Endothelial cell of umbilical vein (primary cell): ENCODE measurements at regions not wholly inside any gene's neighbourhood (a gene's known extent, or its start where the extent isn't known, plus 50 kb on each side); places are given as distances from the start of the nearest gene placed in this dataset.

Experiments used
- BruUV-seq: library from RNA; stranded (reverse); fragments of 400-500 nt; replicated peaks from 2 replicates; lab custom pipeline; 2021; lab: Mats Ljungman, UMichigan
- CTCF ChIA-PET: fragments of 300-600, 350-600 bp; sonication (Branson Sonifier 250); formaldehyde crosslinking; loops from one replicate; lab custom pipeline; 2021; ENCODE audit warnings: antibody characterized with exemption, inconsistent platforms; lab: Charles Lee
- POLR2A ChIA-PET: fragments of 300-600, 350-600 bp; sonication (Branson Sonifier 250); formaldehyde crosslinking; loops from one replicate; lab custom pipeline; 2021; ENCODE audit warnings: antibody characterized with exemption, inconsistent platforms; lab: Charles Lee
- DNase-seq: peaks from one replicate; pipeline ENCODE4 v3.0.0-alpha.2; 2011; ENCODE audit warnings: low read depth, low spot score
- FAIRE-seq: peaks from 2 replicates; lab custom pipeline; 2011; peaks lifted over from hg19 to GRCh38; lab: Jason Lieb, UNC
- H2AFZ ChIP-seq: 2 replicates; pipeline ENCODE4 v1.6.0; 2012; ENCODE audit warnings: low read depth, low read length, control low read depth, inconsistent platforms
- H3K27ac ChIP-seq: 2 replicates; pipeline ENCODE4 v1.5.1; 2011; ENCODE audit warnings: low read depth, mild to moderate bottlenecking, control low read depth, low read length, moderate library complexity; ENCODE audit not compliant: insufficient read depth
- H3K27me3 ChIP-seq, 2 experiments: 2 replicates each; pipeline versions ENCODE4 v1.6.0 to v1.6.1; 2011; ENCODE audit warnings: low read length in 2 of 2, mixed read lengths in 1 of 2; ENCODE audit not compliant: control insufficient read depth in 2 of 2, insufficient read depth in 2 of 2
- H3K36me3 ChIP-seq, 2 experiments: 2 replicates in 1 of 2; 3 replicates in 1 of 2; pipeline ENCODE4 v1.5.1; 2011; ENCODE audit warnings: low read length in 2 of 2, mild to moderate bottlenecking in 1 of 2, moderate library complexity in 1 of 2; ENCODE audit not compliant: control insufficient read depth in 2 of 2, insufficient read depth in 2 of 2; ENCODE audit errors: extremely low read depth in 1 of 2
- H3K4me1 ChIP-seq: 3 replicates; pipeline ENCODE4 v1.5.1; 2011; ENCODE audit warnings: mild to moderate bottlenecking, low read length; ENCODE audit not compliant: control insufficient read depth, insufficient read depth; ENCODE audit errors: extremely low read depth
- H3K4me2 ChIP-seq: 2 replicates; pipeline ENCODE4 v1.6.1; 2011; ENCODE audit warnings: low read length, control low read depth, mixed read lengths; ENCODE audit not compliant: insufficient read depth
- H3K4me3 ChIP-seq, 3 experiments: fragments of 200-600 bp in 1 of 3; sonication (generic), shearing (Covaris generic) in 1 of 3; replicated peaks in 1 of 3; 2 replicates each; pipeline ENCODE4 v1.5.1; 2011 to 2016; ENCODE audit warnings: control low read depth in 3 of 3, low read length in 3 of 3, mild to moderate bottlenecking in 2 of 3, inconsistent platforms in 1 of 3, low read depth in 1 of 3, moderate library complexity in 1 of 3; ENCODE audit not compliant: insufficient read depth in 1 of 3
- H3K79me2 ChIP-seq: 2 replicates; pipeline ENCODE4 v1.6.0; 2012; ENCODE audit warnings: low read length, inconsistent platforms; ENCODE audit not compliant: control insufficient read depth, insufficient read depth
- H3K9ac ChIP-seq: replicated peaks from 2 replicates; pipeline ENCODE3; 2011; ENCODE audit warnings: low read length, control low read depth; ENCODE audit not compliant: insufficient read depth; ENCODE audit errors: extremely low read depth
- H3K9me1 ChIP-seq: replicated peaks from 3 replicates; pipeline ENCODE4 v1.6.0; 2011; ENCODE audit warnings: mild to moderate bottlenecking, low read length; ENCODE audit not compliant: control insufficient read depth, insufficient read depth; ENCODE audit errors: extremely low read depth
- H3K9me3 ChIP-seq: replicated peaks from 2 replicates; pipeline ENCODE4 v1.5.1; 2012; ENCODE audit warnings: low read length, inconsistent platforms; ENCODE audit not compliant: control insufficient read depth, insufficient read depth
- H4K20me1 ChIP-seq: replicated peaks from 2 replicates; pipeline ENCODE3; 2011; ENCODE audit warnings: mild to moderate bottlenecking, low read length; ENCODE audit not compliant: control insufficient read depth, insufficient read depth; ENCODE audit errors: extremely low read depth
- EZH2 ChIP-seq: IDR thresholded peaks from 2 replicates; pipeline ENCODE4 v1.6.1; 2012; ENCODE audit warnings: borderline replicate concordance, low read depth, mild to moderate bottlenecking, moderate library complexity, low read length, inconsistent platforms; ENCODE audit not compliant: severe bottlenecking
- FOS ChIP-seq: IDR thresholded peaks from 2 replicates; pipeline ENCODE4 v1.6.1; 2011; ENCODE audit warnings: mild to moderate bottlenecking, low read length, moderate library complexity, borderline replicate concordance; ENCODE audit not compliant: insufficient read depth
- GATA2 ChIP-seq: IDR thresholded peaks from 2 replicates; pipeline ENCODE4 v1.7.0; 2011; ENCODE audit warnings: low read depth, mild to moderate bottlenecking, moderate library complexity, mixed read lengths, low read length; ENCODE audit not compliant: insufficient read length, insufficient read depth
- JUN ChIP-seq: IDR thresholded peaks from 2 replicates; pipeline ENCODE4 v1.6.1; 2011; ENCODE audit warnings: borderline replicate concordance, low read depth; ENCODE audit not compliant: insufficient read length, insufficient read depth
- MYC ChIP-seq: IDR thresholded peaks from one replicate; pipeline ENCODE4 v1.6.1; 2011; ENCODE audit warnings: mild to moderate bottlenecking, low read depth, low read length
- POLR2A ChIP-seq: IDR thresholded peaks from 2 replicates; pipeline ENCODE4 v1.6.1; 2012; ENCODE audit warnings: low read depth, mild to moderate bottlenecking, control low read depth, low read length
- POLR2AphosphoS5 ChIP-seq: IDR thresholded peaks from 2 replicates; pipeline ENCODE4 v1.6.1; 2012; ENCODE audit warnings: low read depth, mild to moderate bottlenecking, control low read depth, low read length, moderate library complexity; ENCODE audit not compliant: insufficient read depth
- dilution Hi-C: fragments of 300-500 bp; cut with MboI; formaldehyde crosslinking; loops from one replicate; pipeline ENCODE4 v1.15.0; 2019; ENCODE audit warnings: low sequenced_read_pairs; ENCODE audit not compliant: extremely low pct_ligation_motif_present
- intact Hi-C: fragments of 100-400 bp; cut with micrococcal nuclease; formaldehyde crosslinking; loops from one replicate; pipeline ENCODE4 v1.10.0; 2022
- TF ChIP-seq, protein P1 (sequence below), 2 donors: IDR thresholded peaks; 1 replicate in 1 of 2; 2 replicates in 1 of 2; pipeline ENCODE4 v1.5.1; 2011; ENCODE audit warnings: low read length in 2 of 2, mild to moderate bottlenecking in 2 of 2, moderate library complexity in 2 of 2, control low read depth in 1 of 2, inconsistent platforms in 1 of 2, low read depth in 1 of 2; ENCODE audit not compliant: insufficient read depth in 1 of 2; ENCODE audit errors: extremely low read depth in 1 of 2
- TF ChIP-seq, protein P2 (sequence below): IDR thresholded peaks from 2 replicates; pipeline ENCODE4 v1.6.1; 2011; ENCODE audit not compliant: insufficient read depth, insufficient read length

- POLR2A ChIA-PET, result no interaction called here
- peaks cover 0 to 2% of the 10 kb centered on the region in 2 experiments for H3K27me3 ChIP-seq
- H2AFZ ChIP-seq, result peak overlapping the region; percentile 21
- H3K27ac ChIP-seq, result no peak overlapping the region
- CTCF ChIA-PET, result interaction anchor here (1.0 to 1.6 kb wide), 2 partner anchors 58 to 131 kb away, joined by 3 to 4 read pairs; partner anchors contain the start of gene CXADR
- no peaks in the 10 kb centered on the region for H3K79me2 ChIP-seq
- H3K4me2 ChIP-seq, result peak overlapping the region; percentile 19
- H3K9ac ChIP-seq, result no peak overlapping the region
- FAIRE-seq (no peak), DNase-seq (no peak)
- H3K4me1 ChIP-seq, result peaks cover 15% of the 10 kb centered on the region
- H3K36me3 ChIP-seq, result no peaks in the 10 kb centered on the region
- H4K20me1 ChIP-seq, result no peaks in the 10 kb centered on the region
- TF ChIP-seq GATA2 (no peak), MYC (no peak), POLR2AphosphoS5 (no peak), FOS (no peak), POLR2A (no peak), JUN (no peak), EZH2 (no peak)
- TF ChIP-seq, protein P1, sequence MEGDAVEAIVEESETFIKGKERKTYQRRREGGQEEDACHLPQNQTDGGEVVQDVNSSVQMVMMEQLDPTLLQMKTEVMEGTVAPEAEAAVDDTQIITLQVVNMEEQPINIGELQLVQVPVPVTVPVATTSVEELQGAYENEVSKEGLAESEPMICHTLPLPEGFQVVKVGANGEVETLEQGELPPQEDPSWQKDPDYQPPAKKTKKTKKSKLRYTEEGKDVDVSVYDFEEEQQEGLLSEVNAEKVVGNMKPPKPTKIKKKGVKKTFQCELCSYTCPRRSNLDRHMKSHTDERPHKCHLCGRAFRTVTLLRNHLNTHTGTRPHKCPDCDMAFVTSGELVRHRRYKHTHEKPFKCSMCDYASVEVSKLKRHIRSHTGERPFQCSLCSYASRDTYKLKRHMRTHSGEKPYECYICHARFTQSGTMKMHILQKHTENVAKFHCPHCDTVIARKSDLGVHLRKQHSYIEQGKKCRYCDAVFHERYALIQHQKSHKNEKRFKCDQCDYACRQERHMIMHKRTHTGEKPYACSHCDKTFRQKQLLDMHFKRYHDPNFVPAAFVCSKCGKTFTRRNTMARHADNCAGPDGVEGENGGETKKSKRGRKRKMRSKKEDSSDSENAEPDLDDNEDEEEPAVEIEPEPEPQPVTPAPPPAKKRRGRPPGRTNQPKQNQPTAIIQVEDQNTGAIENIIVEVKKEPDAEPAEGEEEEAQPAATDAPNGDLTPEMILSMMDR (IDR thresholded peaks at IDR 0.05; ENCODE audit: extremely low read depth in 1 of 2, insufficient read depth in 1 of 2, low read depth in 1 of 2, low read length in 2 of 2), result no peak
- TF ChIP-seq, protein P2, sequence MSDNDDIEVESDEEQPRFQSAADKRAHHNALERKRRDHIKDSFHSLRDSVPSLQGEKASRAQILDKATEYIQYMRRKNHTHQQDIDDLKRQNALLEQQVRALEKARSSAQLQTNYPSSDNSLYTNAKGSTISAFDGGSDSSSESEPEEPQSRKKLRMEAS, result no peak
- no peaks in the 10 kb centered on the region for H3K9me1 ChIP-seq
- intact Hi-C loops, result loop anchor here (2.0 kb wide), 1 partner anchor 156 kb away; no protein-coding TSS in a partner anchor
- dilution Hi-C loops, result no loop called here
- BruUV-seq, result no TSS peak
- H3K9me3 ChIP-seq, result no peaks in the 10 kb centered on the region
- H3K4me3 ChIP-seq, result no peak overlapping the region
These were observed 57.9 kb upstream of the CXADR start for GRCh38 chr21:17455028-17455353.
